Karpas-422 (cell line): ENCODE measurements at regions not wholly inside any gene's neighbourhood (a gene's known extent, or its start where the extent isn't known, plus 50 kb on each side); places are given as distances from the start of the nearest gene placed in this dataset.

Experiments used
- DNase-seq: peaks from one replicate; pipeline ENCODE4 v3.0.0-alpha.2; 2015
- H2AFZ ChIP-seq: fragments of 200-600 bp; sonication (generic); 2 replicates; pipeline ENCODE4 v1.6.1; 2014; ENCODE audit warnings: antibody characterized with exemption, low read length, mixed read lengths
- H3K27ac ChIP-seq: fragments of 200-600 bp; sonication (generic); 2 replicates; pipeline ENCODE4 v1.5.1; 2014; ENCODE audit warnings: mild to moderate bottlenecking, low read length, moderate library complexity
- H3K27me3 ChIP-seq: fragments of 200-600 bp; sonication (generic); 2 replicates; pipeline ENCODE4 v1.6.1; 2014; ENCODE audit warnings: low read length, mixed read lengths
- H3K36me3 ChIP-seq: fragments of 200-600 bp; sonication (generic); 2 replicates; pipeline ENCODE4 v1.6.1; 2014; ENCODE audit warnings: low read length, mixed read lengths; ENCODE audit not compliant: insufficient read depth
- H3K4me1 ChIP-seq: fragments of 200-600 bp; sonication (generic); 2 replicates; pipeline ENCODE4 v1.6.1; 2014; ENCODE audit warnings: mild to moderate bottlenecking, low read length, mixed read lengths
- H3K4me2 ChIP-seq: fragments of 200-600 bp; sonication (generic); 2 replicates; pipeline ENCODE4 v1.6.1; 2014; ENCODE audit warnings: low read length, low read depth, mild to moderate bottlenecking; ENCODE audit not compliant: poor library complexity, severe bottlenecking
- H3K4me3 ChIP-seq: fragments of 200-600 bp; sonication (generic); 2 replicates; pipeline ENCODE4 v1.5.1; 2014; ENCODE audit warnings: mild to moderate bottlenecking, antibody characterized with exemption, low read length, mixed read lengths
- H3K79me2 ChIP-seq: fragments of 200-600 bp; sonication (generic); 2 replicates; pipeline ENCODE4 v1.6.1; 2014; ENCODE audit warnings: mild to moderate bottlenecking, low read length, mixed read lengths
- H3K9ac ChIP-seq: fragments of 200-600 bp; sonication (generic); 2 replicates; pipeline ENCODE4 v1.6.0; 2014; ENCODE audit warnings: low read length
- H3K9me2 ChIP-seq: fragments of 200-600 bp; sonication (generic), shearing (Covaris generic); replicated peaks from 2 replicates; pipeline ENCODE4 v1.6.0; 2014; ENCODE audit warnings: mild to moderate bottlenecking, low read length, moderate library complexity; ENCODE audit not compliant: insufficient read depth
- H3K9me3 ChIP-seq: fragments of 300-700, 200-600 bp; sonication (generic); 2 replicates; pipeline ENCODE4 v1.6.1; 2014; ENCODE audit warnings: low read length, mixed read lengths
- H4K20me1 ChIP-seq: fragments of 200-600 bp; sonication (generic); 2 replicates; pipeline ENCODE4 v1.6.1; 2014; ENCODE audit warnings: mild to moderate bottlenecking, antibody characterized with exemption, low read length, low read depth; ENCODE audit not compliant: insufficient read depth

- H2AFZ ChIP-seq = no peak overlapping the region
- no peaks in the 10 kb centered on the region for H3K79me2 ChIP-seq
- H3K4me2 ChIP-seq = no peak overlapping the region
- no peak overlapping the region for H3K27ac ChIP-seq
- no peak for DNase-seq
- no peak overlapping the region for H3K4me3 ChIP-seq
- H3K9me3 ChIP-seq = no peaks in the 10 kb centered on the region
- H3K4me1 ChIP-seq = no peaks in the 10 kb centered on the region
- no peaks in the 10 kb centered on the region for H4K20me1 ChIP-seq
- no peaks in the 10 kb centered on the region for H3K27me3 ChIP-seq
- H3K9ac ChIP-seq = no peak overlapping the region
- H3K36me3 ChIP-seq = no peaks in the 10 kb centered on the region
- H3K9me2 ChIP-seq = 0 out of 2 replicates have a peak, but pooled peaks cover 3% of the 10 kb centered on the region
These were observed 87.1 kb upstream of the POU3F2 start for GRCh38 chr6:98747273-98747672.

GRCh38 chr6:98747960-98748359 lies 86.4 kb upstream of the POU3F2 start:
- Histone ChIP-seq H4K20me1 (no peaks in the 10 kb centered on the region), H3K27me3 (no peaks in the 10 kb centered on the region), H3K9me3 (no peaks in the 10 kb centered on the region), H3K4me1 (no peaks in the 10 kb centered on the region), H3K27ac (no peak overlapping the region), H3K9me2 (0 out of 2 replicates have a peak, but pooled peaks cover 3% of the 10 kb centered on the region), H3K79me2 (no peaks in the 10 kb centered on the region), H3K4me2 (no peak overlapping the region), H3K4me3 (no peak overlapping the region), H2AFZ (no peak overlapping the region), H3K9ac (no peak overlapping the region), H3K36me3 (no peaks in the 10 kb centered on the region)
- no peak for DNase-seq

- Histone ChIP-seq H3K4me3 (no peak overlapping the region), H3K9me3 (no peaks in the 10 kb centered on the region), H2AFZ (no peak overlapping the region), H4K20me1 (no peaks in the 10 kb centered on the region), H3K4me2 (no peak overlapping the region), H3K4me1 (no peaks in the 10 kb centered on the region), H3K9me2 (no peaks in the 10 kb centered on the region), H3K9ac (no peak overlapping the region), H3K36me3 (no peaks in the 10 kb centered on the region), H3K27ac (no peak overlapping the region), H3K79me2 (no peaks in the 10 kb centered on the region), H3K27me3 (no peaks in the 10 kb centered on the region)
- DNase-seq = no peak
These were observed 74.9 kb upstream of the POU3F2 start for GRCh38 chr6:98759459-98759858.

GRCh38 chr6:98764373-98764911 lies 69.9 kb upstream of the POU3F2 start:
- no peak for DNase-seq
- no peak overlapping the region for H3K9ac ChIP-seq
- no peaks in the 10 kb centered on the region for H3K79me2 ChIP-seq
- no peak overlapping the region for H3K4me3 ChIP-seq
- no peaks in the 10 kb centered on the region for H3K27me3 ChIP-seq
- H3K4me1 ChIP-seq = no peaks in the 10 kb centered on the region
- no peak overlapping the region for H3K27ac ChIP-seq
- no peaks in the 10 kb centered on the region for H3K9me2 ChIP-seq
- H3K36me3 ChIP-seq = no peaks in the 10 kb centered on the region
- H2AFZ ChIP-seq = no peak overlapping the region
- no peak overlapping the region for H3K4me2 ChIP-seq
- H4K20me1 ChIP-seq = no peaks in the 10 kb centered on the region
- H3K9me3 ChIP-seq = no peaks in the 10 kb centered on the region

GRCh38 chr6:98769546-98769945 lies 64.8 kb upstream of the POU3F2 start:
- no peaks in the 10 kb centered on the region for H3K9me3 ChIP-seq
- no peaks in the 10 kb centered on the region for H3K27me3 ChIP-seq
- DNase-seq = peak; percentile 54
- H3K27ac ChIP-seq = no peak overlapping the region
- no peak overlapping the region for H3K9ac ChIP-seq
- no peaks in the 10 kb centered on the region for H4K20me1 ChIP-seq
- H3K36me3 ChIP-seq = no peaks in the 10 kb centered on the region
- no peak overlapping the region for H3K4me2 ChIP-seq
- no peaks in the 10 kb centered on the region for H3K9me2 ChIP-seq
- H3K4me1 ChIP-seq = no peaks in the 10 kb centered on the region
- H3K79me2 ChIP-seq = no peaks in the 10 kb centered on the region
- no peak overlapping the region for H2AFZ ChIP-seq
- no peak overlapping the region for H3K4me3 ChIP-seq

- Histone ChIP-seq H3K27me3 (no peaks in the 10 kb centered on the region), H3K9me3 (no peaks in the 10 kb centered on the region), H3K27ac (no peak overlapping the region), H3K4me2 (no peak overlapping the region), H4K20me1 (no peaks in the 10 kb centered on the region), H3K4me1 (no peaks in the 10 kb centered on the region), H3K4me3 (no peak overlapping the region), H3K36me3 (no peaks in the 10 kb centered on the region), H3K9me2 (no peaks in the 10 kb centered on the region), H3K79me2 (no peaks in the 10 kb centered on the region), H3K9ac (no peak overlapping the region), H2AFZ (no peak overlapping the region)
- DNase-seq = no peak
These were observed 59.2 kb upstream of the POU3F2 start for GRCh38 chr6:98775205-98775604.

GRCh38 chr6:98777762-98778161 lies 56.6 kb upstream of the POU3F2 start:
- Histone ChIP-seq H3K9me2 (no peaks in the 10 kb centered on the region), H3K27ac (no peak overlapping the region), H3K36me3 (no peaks in the 10 kb centered on the region), H3K79me2 (no peaks in the 10 kb centered on the region), H3K27me3 (no peaks in the 10 kb centered on the region), H3K4me2 (no peak overlapping the region), H3K9me3 (no peaks in the 10 kb centered on the region), H3K4me1 (no peaks in the 10 kb centered on the region), H3K4me3 (no peak overlapping the region), H3K9ac (no peak overlapping the region), H2AFZ (no peak overlapping the region), H4K20me1 (no peaks in the 10 kb centered on the region)
- no peak for DNase-seq

- Histone ChIP-seq H3K36me3 (no peaks in the 10 kb centered on the region), H3K27me3 (no peaks in the 10 kb centered on the region), H3K9me3 (no peaks in the 10 kb centered on the region), H3K27ac (no peak overlapping the region), H3K4me3 (no peak overlapping the region), H3K79me2 (no peaks in the 10 kb centered on the region), H3K9ac (no peak overlapping the region), H4K20me1 (no peaks in the 10 kb centered on the region), H3K9me2 (no peaks in the 10 kb centered on the region), H3K4me2 (no peak overlapping the region), H3K4me1 (no peaks in the 10 kb centered on the region), H2AFZ (no peak overlapping the region)
- DNase-seq = no peak
These were observed 54.8 kb upstream of the POU3F2 start for GRCh38 chr6:98779618-98780017.

GRCh38 chr6:98782772-98783171 lies 51.6 kb upstream of the POU3F2 start:
- H3K4me3 ChIP-seq = no peak overlapping the region
- no peak overlapping the region for H3K27ac ChIP-seq
- H3K9me3 ChIP-seq = no peaks in the 10 kb centered on the region
- DNase-seq = no peak
- no peaks in the 10 kb centered on the region for H4K20me1 ChIP-seq
- no peak overlapping the region for H3K9ac ChIP-seq
- no peak overlapping the region for H2AFZ ChIP-seq
- no peaks in the 10 kb centered on the region for H3K79me2 ChIP-seq
- no peaks in the 10 kb centered on the region for H3K36me3 ChIP-seq
- no peaks in the 10 kb centered on the region for H3K4me1 ChIP-seq
- no peaks in the 10 kb centered on the region for H3K9me2 ChIP-seq
- H3K27me3 ChIP-seq = no peaks in the 10 kb centered on the region
- no peak overlapping the region for H3K4me2 ChIP-seq
